Peyer's patch (tissue), 4 donors: ENCODE measurements at regions not wholly inside any gene's neighbourhood (a gene's known extent, or its start where the extent isn't known, plus 50 kb on each side); places are given as distances from the start of the nearest gene placed in this dataset.
"Not testable (repeated sequence)": the region's sequence is repeated elsewhere in the genome, so short reads cannot be mapped to it uniquely, and the experiment has no call there.

Experiments used
- CTCF ChIP-seq, 6 experiments: fragments of 450-650 bp in 4 of 6; fragments of 200-600 bp in 2 of 6; sonication (generic) in 1 of 6; IDR thresholded peaks; one replicate each; pipeline ENCODE4 v1.5.1; 2017 to 2019; ENCODE audit warnings: antibody characterized with exemption in 6 of 6, mild to moderate bottlenecking in 3 of 6, moderate library complexity in 1 of 6
- POLR2A ChIP-seq, 2 donors: fragments of 450-650 bp; IDR thresholded peaks; one replicate each; pipeline ENCODE4 v1.5.1; 2017; ENCODE audit warnings: antibody characterized with exemption in 2 of 2, mild to moderate bottlenecking in 2 of 2, moderate library complexity in 2 of 2

GRCh38 chr3:148525621-148526020, 172.1 kb upstream of the AGTR1 start:
- TF ChIP-seq POLR2A, CTCF (IDR thresholded peaks at IDR 0.05): not testable (repeated sequence)
